Psoas muscle (tissue), 7 donors: ENCODE measurements at regions not wholly inside any gene's neighbourhood (a gene's known extent, or its start where the extent isn't known, plus 50 kb on each side); places are given as distances from the start of the nearest gene placed in this dataset.
A peak's percentile ranks its signal among the peaks of the same experiment; 100 is the strongest.

ENCODE experiments used
- ATAC-seq, 4 donors: fragments of 200-7000 bp; cut with Tn5 transposase; one replicate each; pipeline ENCODE4 v1.9.1; 2020; ENCODE audit warnings: moderate library complexity in 3 of 4, mild to moderate bottlenecking in 2 of 4
- DNase-seq, 2 donors: peaks; one replicate each; pipeline ENCODE4 v3.0.0-alpha.2; 2020
- H3K27ac ChIP-seq: fragments of 200-600 bp; one replicate; pipeline ENCODE4 v1.8.0; 2022
- H3K27me3 ChIP-seq, 3 donors: fragments of 200-600 bp in 1 of 3; one replicate each; pipeline versions ENCODE4 v1.6.1 to v1.8.0; 2013 to 2022; ENCODE audit warnings: low read length in 2 of 3, mild to moderate bottlenecking in 2 of 3, moderate library complexity in 1 of 3; ENCODE audit not compliant: insufficient read depth in 3 of 3
- H3K36me3 ChIP-seq, 2 donors: fragments of 200-600 bp in 1 of 2; one replicate each; pipeline versions ENCODE4 v1.6.1 to v1.8.0; 2013 to 2022; ENCODE audit warnings: low read depth in 1 of 2, mild to moderate bottlenecking in 1 of 2, moderate library complexity in 1 of 2; ENCODE audit not compliant: insufficient read depth in 1 of 2
- H3K4me1 ChIP-seq: fragments of 200-600 bp; one replicate; pipeline ENCODE4 v1.8.0; 2022
- H3K4me3 ChIP-seq: fragments of 200-600 bp; one replicate; pipeline ENCODE4 v1.8.0; 2022; ENCODE audit warnings: mild to moderate bottlenecking
- H3K9me3 ChIP-seq: fragments of 200-600 bp; one replicate; pipeline ENCODE4 v1.8.0; 2022
- CTCF ChIP-seq: fragments of 200-600 bp; IDR thresholded peaks from one replicate; pipeline ENCODE4 v1.8.0; 2022; ENCODE audit warnings: antibody characterized with exemption
- WGBS, 3 donors: extraction: QIAGEN DNeasy Blood & Tissue Kit; methylation state at CpG; one replicate each; pipeline versions ENCODE4 v1.1.6 to v1.1.7; 2013; 5-methylcytosine and 5-hydroxymethylcytosine counted together
- intact Hi-C, 2 donors: fragments of 100-400 bp; cut with DNase I; formaldehyde crosslinking; loops; one replicate each; pipeline versions ENCODE4 v1.11.0 to v1.14.2; 2022
- donor health status: healthy with polysubstance abuse.
- donor health status: DM: no; HTN: no; CAD: no; lungs with moderate emphysema.
- donor health status: Bipolar disorder and iron deficiency.
- donor health status: healthy.
- donor health status: DM: yes; HTN: yes; CAD: no.
- donor health status: DM: no; HTN: no; CAD: no.
- donor health status: DM: yes; HTN: yes; CAD: no.

- no peak overlapping the region for H3K27ac ChIP-seq
- intact Hi-C loops = no loop called here
- WGBS, 3 donors = 66 to 73% (median 70%) methylated on average over 6 of the region's 6 CpGs
- no peaks in the 10 kb centered on the region for H3K9me3 ChIP-seq
- TF ChIP-seq CTCF = no peak
- H3K4me1 ChIP-seq = no peaks in the 10 kb centered on the region
- no peak for DNase-seq
- no peaks in the 10 kb centered on the region for H3K36me3 ChIP-seq
- H3K4me3 ChIP-seq = no peak overlapping the region
- peaks cover 0 to 2% (median 1%) of the 10 kb centered on the region in 3 donors for H3K27me3 ChIP-seq
- ATAC-seq = no peak
Observed at GRCh38 chr10:28951484-28951883, 274.2 kb downstream of the BAMBI start.

- Histone ChIP-seq H3K27ac (no peak overlapping the region), H3K4me1 (no peaks in the 10 kb centered on the region), H3K36me3 (no peaks in the 10 kb centered on the region), H3K4me3 (no peak overlapping the region), H3K27me3 (peaks cover 0 to 2% (median 0%) of the 10 kb centered on the region in 3 donors), H3K9me3 (no peaks in the 10 kb centered on the region)
- ATAC-seq (no peak), DNase-seq (no peak)
- TF ChIP-seq CTCF = no peak
- intact Hi-C loops = no loop called here
Observed at GRCh38 chr10:28952523-28952922, 275.2 kb downstream of the BAMBI start.

GRCh38 chr10:28954211-28954610 is 276.9 kb downstream of the BAMBI start:
- peaks cover 0 to 2% (median 0%) of the 10 kb centered on the region in 3 donors for H3K27me3 ChIP-seq
- 70 to 76% (median 72%) methylated on average over 2 of the region's 2 CpGs for WGBS, 3 donors

GRCh38 chr10:28958468-28958867 is 281.1 kb downstream of the BAMBI start:
- H3K9me3 ChIP-seq = no peaks in the 10 kb centered on the region
- intact Hi-C loops = no loop called here
- no peaks in the 10 kb centered on the region for H3K36me3 ChIP-seq
- H3K27ac ChIP-seq = no peak overlapping the region
- no peak for TF ChIP-seq CTCF
- no peaks in the 10 kb centered on the region for H3K4me1 ChIP-seq
- ATAC-seq (no peak), DNase-seq (no peak)
- no peak overlapping the region for H3K4me3 ChIP-seq
- H3K27me3 ChIP-seq = no peaks in the 10 kb centered on the region

More at GRCh38 chr10:28954211-28954610, 276.9 kb downstream of the BAMBI start:
- no peaks in the 10 kb centered on the region for H3K9me3 ChIP-seq
- no peaks in the 10 kb centered on the region for H3K36me3 ChIP-seq
- intact Hi-C loops = no loop called here
- no peaks in the 10 kb centered on the region for H3K4me1 ChIP-seq
- no peak overlapping the region for H3K4me3 ChIP-seq
- TF ChIP-seq CTCF = no peak
- DNase-seq (no peak), ATAC-seq (no peak)
- no peak overlapping the region for H3K27ac ChIP-seq

- no peak overlapping the region for H3K4me3 ChIP-seq
- intact Hi-C loops = no loop called here
- no peak overlapping the region for H3K27ac ChIP-seq
- no peaks in the 10 kb centered on the region for H3K9me3 ChIP-seq
- TF ChIP-seq CTCF = no peak
- peak in 1 of 4 donors; percentile 59 for ATAC-seq
- no peaks in the 10 kb centered on the region for H3K27me3 ChIP-seq
- H3K4me1 ChIP-seq = no peaks in the 10 kb centered on the region
- no peaks in the 10 kb centered on the region for H3K36me3 ChIP-seq
- WGBS, 3 donors = 71 to 88% (median 79%) methylated on average over 7 of the region's 7 CpGs
- no peak for DNase-seq
Observed at GRCh38 chr10:28959850-28960501, 282.7 kb downstream of the BAMBI start.
